ENCODE measurements at regions not wholly inside any gene's neighbourhood (a gene's known extent, or its start where the extent isn't known, plus 50 kb on each side); places are given as distances from the start of the nearest gene placed in this dataset.

GRCh38 chr3:171524921-171525310, 64.7 kb upstream of the TNIK start:
- no peaks in the 10 kb centered on the region for H4K20me1 ChIP-seq (replicated peaks; ENCODE audit: insufficient read depth)
- peak overlapping the region; percentile 83; the same call in 1 of the 2 replicates for H2AFZ ChIP-seq
- TF ChIP-seq STAT1 (IDR thresholded peaks at IDR 0.05; ENCODE audit: unreplicated experiment): no peak
- TF ChIP-seq ZNF114 (CRISPR knock-in tag; IDR thresholded peaks at IDR 0.05): no peak
- TF ChIP-seq CTCF (conservative IDR thresholded peaks at IDR 0.05; ENCODE audit: low read depth in 2 of 2): no peak
- no peak for TF ChIP-seq NANOG (IDR thresholded peaks at IDR 0.05; ENCODE audit: borderline replicate concordance)
- TF ChIP-seq POLR2AphosphoS5 (IDR thresholded peaks at IDR 0.05; ENCODE audit: low read depth): no peak
- no peak for TF ChIP-seq CREB1 (CRISPR knock-in tag; IDR thresholded peaks at IDR 0.05; ENCODE audit: low read depth)
- no peak for TF ChIP-seq EZH2phosphoT487 (IDR thresholded peaks at IDR 0.05; ENCODE audit: unreplicated experiment)
- no peak for TF ChIP-seq EZH2 (IDR thresholded peaks at IDR 0.05; ENCODE audit: low read depth, unreplicated experiment)
- no peaks in the 10 kb centered on the region for H3K36me3 ChIP-seq (ENCODE audit: insufficient read depth)
- Mint-ChIP-seq H3K9me3 (no peaks in the 10 kb centered on the region), H3K27ac (no peak overlapping the region), H3K4me1 (peaks cover under 1% of the 10 kb centered on the region; the same call in 2 of the 3 replicates), H3K27me3 (ENCODE audit: insufficient read depth, low read depth, poor library complexity) (no peaks in the 10 kb centered on the region), H3K4me3 (no peak overlapping the region), H3K36me3 (ENCODE audit: low read depth) (no peaks in the 10 kb centered on the region)
- 0 out of 2 replicates have a peak, but pooled peaks cover 10% of the 10 kb centered on the region for H3K9me2 ChIP-seq (ENCODE audit: insufficient read depth)
- no peak for ATAC-seq
- peaks cover 5% of the 10 kb centered on the region; the same call in 1 of the 2 replicates for H3K4me1 ChIP-seq (ENCODE audit: insufficient read depth)
- no peaks in the 10 kb centered on the region for H3K79me2 ChIP-seq (replicated peaks; ENCODE audit: insufficient read depth)
- no peak overlapping the region for H3K4me3 ChIP-seq
- DNase-seq (ENCODE audit: low spot score): no peak
- H3K27me3 ChIP-seq (ENCODE audit: insufficient read depth): no peaks in the 10 kb centered on the region
- H3F3A ChIP-seq (replicated peaks; ENCODE audit: low read depth): no peaks in the 10 kb centered on the region
- no peak overlapping the region for H3K4me2 ChIP-seq
- peak overlapping the region; percentile 9; the same call in 1 of the 2 replicates for H3K27ac ChIP-seq (ENCODE audit: low read depth)

- Histone ChIP-seq H3K4me2 (no peak overlapping the region), H3K4me1 (ENCODE audit: insufficient read depth) (no peaks in the 10 kb centered on the region), H3K9me2 (ENCODE audit: insufficient read depth) (0 out of 2 replicates have a peak, but pooled peaks cover 3% of the 10 kb centered on the region), H3F3A (replicated peaks; ENCODE audit: low read depth) (no peaks in the 10 kb centered on the region), H2AFZ (no peak overlapping the region), H3K36me3 (ENCODE audit: insufficient read depth) (no peaks in the 10 kb centered on the region), H3K79me2 (replicated peaks; ENCODE audit: insufficient read depth) (no peaks in the 10 kb centered on the region), H3K27me3 (ENCODE audit: insufficient read depth) (no peaks in the 10 kb centered on the region), H3K4me3 (no peak overlapping the region), H4K20me1 (replicated peaks; ENCODE audit: insufficient read depth) (no peaks in the 10 kb centered on the region), H3K27ac (ENCODE audit: low read depth) (no peak overlapping the region)
- DNase-seq (ENCODE audit: low spot score): no peak
- no peaks in the 10 kb centered on the region for H3K9me3 Mint-ChIP-seq
- no peaks in the 10 kb centered on the region for H3K4me1 Mint-ChIP-seq
- no peaks in the 10 kb centered on the region for H3K27me3 Mint-ChIP-seq (ENCODE audit: insufficient read depth, low read depth, poor library complexity)
- no peak overlapping the region for H3K27ac Mint-ChIP-seq
- no peak overlapping the region for H3K4me3 Mint-ChIP-seq
- no peak for ATAC-seq
- H3K36me3 Mint-ChIP-seq (ENCODE audit: low read depth): no peaks in the 10 kb centered on the region
- TF ChIP-seq ZNF114 (CRISPR knock-in tag; IDR thresholded peaks at IDR 0.05): no peak
- TF ChIP-seq EZH2 (IDR thresholded peaks at IDR 0.05; ENCODE audit: low read depth, unreplicated experiment): no peak
- no peak for TF ChIP-seq STAT1 (IDR thresholded peaks at IDR 0.05; ENCODE audit: unreplicated experiment)
- no peak for TF ChIP-seq EZH2phosphoT487 (IDR thresholded peaks at IDR 0.05; ENCODE audit: unreplicated experiment)
- TF ChIP-seq CTCF (conservative IDR thresholded peaks at IDR 0.05; ENCODE audit: low read depth in 2 of 2): no peak
- TF ChIP-seq JUNB (IDR thresholded peaks at IDR 0.05; ENCODE audit: unreplicated experiment): no peak
- TF ChIP-seq ZNF462 (CRISPR knock-in tag; IDR thresholded peaks at IDR 0.05): no peak
Measured at GRCh38 chr3:171522651-171523050, 62.4 kb upstream of the TNIK start.

Data from GM23338 (cell line).